ENCODE measurements at regions not wholly inside any gene's neighbourhood (a gene's known extent, or its start where the extent isn't known, plus 50 kb on each side); places are given as distances from the start of the nearest gene placed in this dataset.

DNA sequence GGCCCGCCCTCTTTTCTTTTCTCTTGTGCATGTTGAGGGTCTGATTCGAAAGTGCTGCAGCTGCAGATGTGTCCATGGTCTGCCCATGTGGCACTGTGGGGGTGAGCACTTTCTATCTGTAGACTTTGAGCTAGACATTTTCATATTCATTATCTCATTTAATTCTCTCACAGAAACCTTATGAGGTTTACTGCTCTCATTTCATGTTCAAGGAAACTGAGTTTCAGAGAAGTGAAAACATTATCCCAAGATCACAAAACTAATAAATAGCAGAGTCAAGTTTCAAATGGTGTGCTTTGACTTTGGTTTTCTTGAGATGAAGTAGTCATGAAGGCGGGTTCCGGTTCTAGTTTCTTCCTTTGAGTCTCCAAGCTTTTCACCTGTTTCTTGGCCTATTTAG, 536.5 kb upstream of the ZNF462 start:
- 96% methylated on average over 3 of the region's 4 CpGs for WGBS
- no peak overlapping the region for H4K8ac ChIP-seq (ENCODE audit: low read length)

DNA sequence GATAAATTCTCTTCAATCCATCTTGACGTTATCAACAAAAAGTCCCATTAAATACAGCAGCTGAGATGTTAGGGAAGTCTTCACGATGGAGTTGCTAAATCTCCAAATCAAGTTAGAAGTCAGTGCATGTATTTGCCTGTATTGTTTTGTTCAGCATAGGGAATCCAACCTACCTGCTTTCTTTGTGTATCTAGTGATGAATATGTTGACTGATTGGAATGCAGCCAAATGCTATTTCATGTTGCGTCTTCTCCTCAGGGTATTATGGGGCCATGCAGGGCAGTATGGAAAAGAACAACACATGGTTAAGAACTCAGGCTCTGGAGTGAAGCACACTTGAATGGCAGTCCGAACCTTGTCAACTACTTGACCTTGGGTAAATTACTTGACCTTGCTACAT, 529.5 kb upstream of the ZNF462 start:
- no peaks in the 10 kb centered on the region for H3K79me1 ChIP-seq (replicated peaks; ENCODE audit: low read length, poor library complexity, severe bottlenecking)
- H2BK15ac ChIP-seq (ENCODE audit: low read depth, poor library complexity, severe bottlenecking), result no peak overlapping the region
- H3K27ac ChIP-seq (ENCODE audit: low read length, poor library complexity, severe bottlenecking), result no peak overlapping the region
- H4K8ac ChIP-seq (ENCODE audit: low read length), result no peak overlapping the region
- no peak overlapping the region for H3K4me2 ChIP-seq (ENCODE audit: low read length, poor library complexity, severe bottlenecking)
- H3K4me3 ChIP-seq (ENCODE audit: insufficient read depth in 1 of 2, low read depth in 1 of 2, low read length in 2 of 2), result no peak overlapping the region
- H3K36me3 ChIP-seq (ENCODE audit: control insufficient read depth in 1 of 2, insufficient read depth in 2 of 2, low read depth in 1 of 2, low read length in 2 of 2), result no peaks in the 10 kb centered on the region
- no peak overlapping the region for H3K14ac ChIP-seq (ENCODE audit: low read length in 2 of 2)
- no peaks in the 10 kb centered on the region for H3K27me3 ChIP-seq (ENCODE audit: control insufficient read depth in 1 of 2, insufficient read depth in 1 of 2, low read length in 2 of 2)
- 88% methylated on average over 4 of the region's 4 CpGs for WGBS
- H3K9ac ChIP-seq (ENCODE audit: low read length), result no peak overlapping the region
- no peak overlapping the region for H2AFZ ChIP-seq (ENCODE audit: low read depth, low read length)
- H3K9me3 ChIP-seq (ENCODE audit: control insufficient read depth, low read length), result peaks cover 3% of the 10 kb centered on the region
- H3K4me1 ChIP-seq (ENCODE audit: control insufficient read depth, insufficient read depth, low read depth, low read length), result no peaks in the 10 kb centered on the region
- H3K4ac ChIP-seq (ENCODE audit: low read depth in 1 of 2, low read length in 2 of 2), result no peak overlapping the region
- DNase-seq, result no peak
- H4K91ac ChIP-seq (ENCODE audit: low read length), result no peak overlapping the region
- no peak overlapping the region for H2AK5ac ChIP-seq (ENCODE audit: low read length, severe bottlenecking)
- no peak overlapping the region for H3K23ac ChIP-seq (ENCODE audit: low read length in 2 of 2)
- H2BK120ac ChIP-seq (ENCODE audit: low read depth, low read length), result no peak overlapping the region
- H2BK5ac ChIP-seq (ENCODE audit: low read depth, low read length, poor library complexity, severe bottlenecking), result no peak overlapping the region
- no peak overlapping the region for H2BK12ac ChIP-seq (ENCODE audit: low read length in 2 of 2)
- H3K18ac ChIP-seq (ENCODE audit: low read depth in 1 of 2, low read length in 2 of 2), result no peak overlapping the region

More for the DNA sequence above, 536.5 kb upstream of the ZNF462 start:
- Histone ChIP-seq H3K4me3 (ENCODE audit: insufficient read depth in 1 of 2, low read depth in 1 of 2, low read length in 2 of 2) (no peak overlapping the region), H3K27ac (ENCODE audit: low read length, poor library complexity, severe bottlenecking) (no peak overlapping the region), H3K27me3 (ENCODE audit: control insufficient read depth in 1 of 2, insufficient read depth in 1 of 2, low read length in 2 of 2) (peaks cover 0 to 4% of the 10 kb centered on the region in 2 experiments), H4K91ac (ENCODE audit: low read length) (no peak overlapping the region), H3K79me1 (replicated peaks; ENCODE audit: low read length, poor library complexity, severe bottlenecking) (no peaks in the 10 kb centered on the region), H3K9me3 (ENCODE audit: control insufficient read depth, low read length) (no peaks in the 10 kb centered on the region), H3K18ac (ENCODE audit: low read depth in 1 of 2, low read length in 2 of 2) (no peak overlapping the region), H3K4ac (ENCODE audit: low read depth in 1 of 2, low read length in 2 of 2) (no peak overlapping the region), H2AK5ac (ENCODE audit: low read length, severe bottlenecking) (no peak overlapping the region), H3K4me1 (ENCODE audit: control insufficient read depth, insufficient read depth, low read depth, low read length) (no peaks in the 10 kb centered on the region), H2BK120ac (ENCODE audit: low read depth, low read length) (no peak overlapping the region), H2AFZ (ENCODE audit: low read depth, low read length) (no peak overlapping the region), H3K14ac (ENCODE audit: low read length in 2 of 2) (no peak overlapping the region), H2BK5ac (ENCODE audit: low read depth, low read length, poor library complexity, severe bottlenecking) (no peak overlapping the region), H2BK15ac (ENCODE audit: low read depth, poor library complexity, severe bottlenecking) (no peak overlapping the region), H3K9ac (ENCODE audit: low read length) (no peak overlapping the region), H3K36me3 (ENCODE audit: control insufficient read depth in 1 of 2, insufficient read depth in 2 of 2, low read depth in 1 of 2, low read length in 2 of 2) (no peaks in the 10 kb centered on the region), H3K23ac (ENCODE audit: low read length in 2 of 2) (no peak overlapping the region), H2BK12ac (ENCODE audit: low read length in 2 of 2) (no peak overlapping the region), H3K4me2 (ENCODE audit: low read length, poor library complexity, severe bottlenecking) (no peak overlapping the region)
- no peak for DNase-seq

DNA sequence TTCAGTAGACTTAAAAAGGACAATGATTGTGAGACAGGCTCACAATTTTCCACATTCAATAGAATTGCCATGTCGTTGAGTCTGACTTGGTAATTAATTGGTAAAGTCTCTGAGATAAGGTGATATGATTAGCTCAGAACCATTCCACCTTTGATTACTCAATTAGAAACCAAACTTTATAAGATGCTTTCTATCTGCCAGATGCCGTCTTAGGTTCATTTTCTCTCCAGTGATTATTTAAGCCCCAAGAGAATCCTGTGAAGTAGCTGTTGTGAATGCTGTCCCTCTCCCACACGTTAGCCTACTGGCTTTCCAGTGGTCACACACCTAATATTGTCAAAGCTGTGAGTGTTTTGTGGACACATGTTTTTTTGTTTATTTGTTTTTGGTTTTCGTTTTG, 528.9 kb upstream of the ZNF462 start:
- H3K9ac ChIP-seq (ENCODE audit: low read length), result no peak overlapping the region
- WGBS, result 93% methylated on average over 2 of the region's 4 CpGs
- no peaks in the 10 kb centered on the region for H3K27me3 ChIP-seq (ENCODE audit: control insufficient read depth in 1 of 2, insufficient read depth in 1 of 2, low read length in 2 of 2)
- no peak overlapping the region for H3K27ac ChIP-seq (ENCODE audit: low read length, poor library complexity, severe bottlenecking)
- H3K4me2 ChIP-seq (ENCODE audit: low read length, poor library complexity, severe bottlenecking), result no peak overlapping the region
- H2BK12ac ChIP-seq (ENCODE audit: low read length in 2 of 2), result no peak overlapping the region
- no peak overlapping the region for H3K14ac ChIP-seq (ENCODE audit: low read length in 2 of 2)
- H3K36me3 ChIP-seq (ENCODE audit: control insufficient read depth in 1 of 2, insufficient read depth in 2 of 2, low read depth in 1 of 2, low read length in 2 of 2), result no peaks in the 10 kb centered on the region
- no peak for DNase-seq
- no peak overlapping the region for H3K4me3 ChIP-seq (ENCODE audit: insufficient read depth in 1 of 2, low read depth in 1 of 2, low read length in 2 of 2)
- H3K23ac ChIP-seq (ENCODE audit: low read length in 2 of 2), result no peak overlapping the region
- H4K91ac ChIP-seq (ENCODE audit: low read length), result no peak overlapping the region
- no peak overlapping the region for H3K18ac ChIP-seq (ENCODE audit: low read depth in 1 of 2, low read length in 2 of 2)
- no peaks in the 10 kb centered on the region for H3K4me1 ChIP-seq (ENCODE audit: control insufficient read depth, insufficient read depth, low read depth, low read length)
- no peak overlapping the region for H2AFZ ChIP-seq (ENCODE audit: low read depth, low read length)
- no peak overlapping the region for H2BK15ac ChIP-seq (ENCODE audit: low read depth, poor library complexity, severe bottlenecking)
- no peak overlapping the region for H2BK5ac ChIP-seq (ENCODE audit: low read depth, low read length, poor library complexity, severe bottlenecking)
- no peak overlapping the region for H3K4ac ChIP-seq (ENCODE audit: low read depth in 1 of 2, low read length in 2 of 2)
- no peak overlapping the region for H2AK5ac ChIP-seq (ENCODE audit: low read length, severe bottlenecking)
- H3K79me1 ChIP-seq (replicated peaks; ENCODE audit: low read length, poor library complexity, severe bottlenecking), result no peaks in the 10 kb centered on the region
- H3K9me3 ChIP-seq (ENCODE audit: control insufficient read depth, low read length), result peaks cover 3% of the 10 kb centered on the region
- no peak overlapping the region for H2BK120ac ChIP-seq (ENCODE audit: low read depth, low read length)
- H4K8ac ChIP-seq (ENCODE audit: low read length), result no peak overlapping the region

DNA sequence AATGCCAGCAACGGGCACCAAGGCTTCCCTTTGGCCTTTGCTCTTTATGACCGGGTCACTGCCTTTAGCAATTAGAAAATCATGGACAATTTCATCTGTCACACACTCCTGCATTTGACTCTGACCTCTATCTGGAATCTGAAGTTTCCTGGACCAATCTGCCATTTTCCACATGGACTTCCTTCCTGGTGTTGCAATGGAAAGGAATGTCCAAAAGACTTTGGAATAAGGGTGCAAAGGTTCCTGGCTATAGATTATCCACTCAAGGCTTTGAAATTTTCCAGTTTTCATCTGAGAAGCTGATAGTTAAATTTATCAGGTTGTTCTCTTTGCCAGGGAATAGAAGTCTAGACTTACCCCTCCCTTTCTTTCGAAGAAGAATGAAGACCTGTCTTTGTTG, 523.1 kb upstream of the ZNF462 start:
- Histone ChIP-seq H3K18ac (ENCODE audit: low read depth in 1 of 2, low read length in 2 of 2) (no peak overlapping the region), H2AK5ac (ENCODE audit: low read length, severe bottlenecking) (no peak overlapping the region), H3K27me3 (ENCODE audit: control insufficient read depth in 1 of 2, insufficient read depth in 1 of 2, low read length in 2 of 2) (no peaks in the 10 kb centered on the region), H2BK15ac (ENCODE audit: low read depth, poor library complexity, severe bottlenecking) (no peak overlapping the region), H4K91ac (ENCODE audit: low read length) (no peak overlapping the region), H3K4ac (ENCODE audit: low read depth in 1 of 2, low read length in 2 of 2) (no peak overlapping the region), H4K8ac (ENCODE audit: low read length) (no peak overlapping the region), H2AFZ (ENCODE audit: low read depth, low read length) (no peak overlapping the region), H3K9ac (ENCODE audit: low read length) (no peak overlapping the region), H3K23ac (ENCODE audit: low read length in 2 of 2) (no peak overlapping the region), H3K4me2 (ENCODE audit: low read length, poor library complexity, severe bottlenecking) (no peak overlapping the region), H2BK5ac (ENCODE audit: low read depth, low read length, poor library complexity, severe bottlenecking) (no peak overlapping the region), H3K9me3 (ENCODE audit: control insufficient read depth, low read length) (no peaks in the 10 kb centered on the region), H3K36me3 (ENCODE audit: control insufficient read depth in 1 of 2, insufficient read depth in 2 of 2, low read depth in 1 of 2, low read length in 2 of 2) (no peaks in the 10 kb centered on the region), H3K27ac (ENCODE audit: low read length, poor library complexity, severe bottlenecking) (no peak overlapping the region), H3K14ac (ENCODE audit: low read length in 2 of 2) (no peak overlapping the region), H3K4me3 (ENCODE audit: insufficient read depth in 1 of 2, low read depth in 1 of 2, low read length in 2 of 2) (no peak overlapping the region), H2BK120ac (ENCODE audit: low read depth, low read length) (no peak overlapping the region), H3K79me1 (replicated peaks; ENCODE audit: low read length, poor library complexity, severe bottlenecking) (no peaks in the 10 kb centered on the region), H3K4me1 (ENCODE audit: control insufficient read depth, insufficient read depth, low read depth, low read length) (no peaks in the 10 kb centered on the region), H2BK12ac (ENCODE audit: low read length in 2 of 2) (no peak overlapping the region)
- WGBS, result 74% methylated on average over 3 of the region's 3 CpGs
- DNase-seq, result no peak

Measured in mesenchymal stem cell (in vitro differentiated cells and primary cell).